Lung (tissue), 11 donors: ENCODE measurements at regions not wholly inside any gene's neighbourhood (a gene's known extent, or its start where the extent isn't known, plus 50 kb on each side); places are given as distances from the start of the nearest gene placed in this dataset.
"Not testable (repeated sequence)": the region's sequence is repeated elsewhere in the genome, so short reads cannot be mapped to it uniquely, and the experiment has no call there.

Experiments
- ATAC-seq: fragments of 200-7000 bp; cut with Tn5 transposase; one replicate; pipeline ENCODE4 v1.9.1; 2020; ENCODE audit warnings: moderate number of reproducible peaks; ENCODE audit not compliant: insufficient read depth, low FRiP score
- DNase-seq, 3 donors: peaks; one replicate each; pipeline ENCODE4 v3.0.0-alpha.2; 2013 to 2017
- H3K27ac ChIP-seq, 2 donors: one replicate each; pipeline ENCODE4 v1.5.1; 2013; ENCODE audit warnings: mild to moderate bottlenecking in 2 of 2, moderate library complexity in 2 of 2, control low read depth in 1 of 2, inconsistent platforms in 1 of 2, low read depth in 1 of 2, low read length in 1 of 2
- H3K27me3 ChIP-seq, 3 donors: one replicate each; pipeline ENCODE4 v1.5.1; 2013; ENCODE audit warnings: low read length in 2 of 3; ENCODE audit not compliant: control insufficient read depth in 3 of 3, insufficient read depth in 3 of 3
- H3K36me3 ChIP-seq, 4 donors: one replicate each; pipeline ENCODE4 v1.5.1; 2013; ENCODE audit warnings: low read length in 4 of 4, mild to moderate bottlenecking in 1 of 4, moderate library complexity in 1 of 4; ENCODE audit not compliant: control insufficient read depth in 4 of 4, insufficient read depth in 4 of 4
- H3K4me1 ChIP-seq, 5 donors: one replicate each; pipeline ENCODE4 v1.5.1; 2013; ENCODE audit warnings: low read length in 5 of 5, mild to moderate bottlenecking in 2 of 5, moderate library complexity in 1 of 5; ENCODE audit not compliant: control insufficient read depth in 5 of 5, insufficient read depth in 5 of 5
- H3K4me3 ChIP-seq: one replicate; pipeline ENCODE4 v1.5.1; 2013; ENCODE audit warnings: mild to moderate bottlenecking, control low read depth, moderate library complexity
- H3K9ac ChIP-seq, 2 donors: one replicate each; pipeline ENCODE4 v1.5.1; 2013; ENCODE audit warnings: low read length in 2 of 2, control low read depth in 1 of 2; ENCODE audit not compliant: insufficient read depth in 1 of 2
- H3K9me3 ChIP-seq, 4 donors: one replicate each; pipeline ENCODE4 v1.5.1; 2013; ENCODE audit warnings: low read length in 3 of 4, mild to moderate bottlenecking in 1 of 4, moderate library complexity in 1 of 4; ENCODE audit not compliant: control insufficient read depth in 4 of 4, insufficient read depth in 3 of 4
- CTCF ChIP-seq: IDR thresholded peaks from 2 replicates; pipeline ENCODE4 v1.5.1; 2012; ENCODE audit warnings: mild to moderate bottlenecking; ENCODE audit errors: control extremely low read depth, extremely low read depth
- WGBS, 2 donors: extraction: QIAGEN DNeasy Blood & Tissue Kit; methylation state at CpG; one replicate each; pipeline ENCODE4 v1.1.7; 2013; 5-methylcytosine and 5-hydroxymethylcytosine counted together
- donor health status: control.
- donor health status: control.
- donor health status: Bipolar disorder and iron deficiency.
- donor health status: healthy.
- donor health status: DM: yes; HTN: yes; CAD: no.

GRCh38 chr3:38957296-38957695 is 94.4 kb downstream of the SCN11A start:
- Histone ChIP-seq H3K4me1 (no peaks in the 10 kb centered on the region), H3K36me3 (no peaks in the 10 kb centered on the region), H3K9ac (no peak overlapping the region), H3K4me3 (no peak overlapping the region), H3K27ac (no peak overlapping the region), H3K27me3 (no peaks in the 10 kb centered on the region), H3K9me3 (no peaks in the 10 kb centered on the region)
- 82 to 86% methylated on average over 6 of the region's 6 CpGs for WGBS, 2 donors
- ATAC-seq (no peak), DNase-seq (no peak)
- no peak for TF ChIP-seq CTCF

GRCh38 chr3:38952721-38953120 is 99.0 kb downstream of the SCN11A start:
- Histone ChIP-seq H3K9ac (no peak overlapping the region), H3K4me3 (no peak overlapping the region), H3K36me3 (no peaks in the 10 kb centered on the region), H3K9me3 (no peaks in the 10 kb centered on the region), H3K4me1 (no peaks in the 10 kb centered on the region), H3K27me3 (no peaks in the 10 kb centered on the region), H3K27ac (no peak overlapping the region)
- no peak for TF ChIP-seq CTCF
- no peak for DNase-seq
- ATAC-seq, result no peak
- WGBS, 2 donors, result 97 to 100% methylated on average over 1 of the region's 1 CpG

GRCh38 chr3:38951167-38951566 is 100.6 kb downstream of the SCN11A start:
- DNase-seq, H3K27ac ChIP-seq, H3K4me1 ChIP-seq, H3K27me3 ChIP-seq, H3K4me3 ChIP-seq, ATAC-seq, H3K36me3 ChIP-seq, H3K9me3 ChIP-seq, H3K9ac ChIP-seq: not testable (repeated sequence)
- 93 to 97% methylated on average over 27 to 33 of the region's 33 CpGs for WGBS, 2 donors

- no peak for ATAC-seq
- Histone ChIP-seq H3K27me3 (no peaks in the 10 kb centered on the region), H3K9me3 (no peaks in the 10 kb centered on the region), H3K36me3 (no peaks in the 10 kb centered on the region), H3K4me1 (no peaks in the 10 kb centered on the region), H3K9ac (no peak overlapping the region), H3K27ac (no peak overlapping the region), H3K4me3 (no peak overlapping the region)
- DNase-seq, result no peak
- TF ChIP-seq CTCF, result no peak
- WGBS, 2 donors, result 79 to 85% methylated on average over 5 of the region's 5 CpGs
Observed at GRCh38 chr3:38950581-38950980, 101.2 kb downstream of the SCN11A start.
